GM12878 (cell line): ENCODE measurements at regions not wholly inside any gene's neighbourhood (a gene's known extent, or its start where the extent isn't known, plus 50 kb on each side); places are given as distances from the start of the nearest gene placed in this dataset.

ENCODE experiments used
- ATAC-seq: fragments of 200-7000 bp; cut with Tn5 transposase; 3 replicates; pipeline ENCODE4 v1.9.1; 2020; ENCODE audit warnings: mild to moderate bottlenecking, moderate library complexity
- BruUV-seq: library from RNA; stranded (reverse); fragments of 400-500 nt; replicated peaks from 2 replicates; lab custom pipeline; 2021; lab: Mats Ljungman, UMichigan
- CTCF ChIA-PET: fragments of 300-600 bp; sonication (Branson Sonifier 250); formaldehyde crosslinking; extraction: SDS; loops from one replicate; lab custom pipeline; 2021; ENCODE audit warnings: inconsistent platforms; lab: Yijun Ruan, JAX
- POLR2A ChIA-PET: fragments of 350-600 bp; formaldehyde crosslinking; extraction: SDS; loops from one replicate; lab custom pipeline; 2021; ENCODE audit warnings: inconsistent platforms; lab: Charles Lee
- RAD21 ChIA-PET: fragments of 300-600 bp; sonication (Branson Sonifier 250); formaldehyde crosslinking; loops from one replicate; lab custom pipeline; 2023; ENCODE audit warnings: antibody characterized with exemption; ENCODE audit not compliant: unreplicated experiment; lab: Charles Lee
- SMC1A ChIA-PET: fragments of 300-600 bp; sonication (Branson Sonifier 250); formaldehyde crosslinking; loops from one replicate; lab custom pipeline; 2023; ENCODE audit not compliant: unreplicated experiment, uncharacterized antibody; lab: Charles Lee
- DNase-seq: peaks from one replicate; pipeline ENCODE4 v3.0.0-alpha.2; 2011; ENCODE audit warnings: low read depth, low spot score
- FAIRE-seq: peaks from 3 replicates; lab custom pipeline; 2011; peaks lifted over from hg19 to GRCh38; lab: Jason Lieb, UNC
- H2AFZ ChIP-seq: 2 replicates; pipeline ENCODE4 v1.6.0; 2011; ENCODE audit warnings: low read depth, low read length, control low read depth; ENCODE audit not compliant: control insufficient read depth
- H3K27ac ChIP-seq: 2 replicates; pipeline ENCODE4 v1.5.1; 2011; ENCODE audit warnings: control low read depth; ENCODE audit not compliant: control insufficient read depth, insufficient read depth
- H3K27me3 ChIP-seq, 2 experiments: replicated peaks in 1 of 2; 2 replicates each; pipeline versions ENCODE4 v1.6.0 to v1.6.1; 2011; ENCODE audit warnings: low read length in 1 of 2; ENCODE audit not compliant: control insufficient read depth in 2 of 2, insufficient read depth in 2 of 2
- H3K36me3 ChIP-seq, 2 experiments: 2 replicates each; pipeline ENCODE4 v1.5.1; 2011; ENCODE audit warnings: low read length in 1 of 2; ENCODE audit not compliant: control insufficient read depth in 2 of 2, insufficient read depth in 2 of 2
- H3K4me1 ChIP-seq: 2 replicates; pipeline ENCODE4 v1.6.1; 2011; ENCODE audit warnings: mild to moderate bottlenecking, low read length, moderate library complexity, mixed read lengths; ENCODE audit not compliant: control insufficient read depth, insufficient read depth
- H3K4me2 ChIP-seq: 2 replicates; pipeline ENCODE4 v1.6.0; 2011; ENCODE audit warnings: control low read depth; ENCODE audit not compliant: control insufficient read depth, insufficient read depth
- H3K4me3 ChIP-seq: fragments of 200-600 bp; sonication (generic); 2 replicates; pipeline ENCODE4 v1.5.1; 2016
- H3K79me2 ChIP-seq: 2 replicates; pipeline ENCODE4 v1.6.0; 2011; ENCODE audit warnings: low read length; ENCODE audit not compliant: control insufficient read depth, insufficient read depth
- H3K9ac ChIP-seq: 2 replicates; pipeline ENCODE4 v1.8.0; 2011; ENCODE audit warnings: low read length, control low read depth, mixed read lengths; ENCODE audit not compliant: control insufficient read depth, insufficient read depth
- H3K9me3 ChIP-seq: replicated peaks from 3 replicates; pipeline ENCODE4 v1.5.1; 2011; ENCODE audit warnings: mild to moderate bottlenecking, low read length; ENCODE audit not compliant: control insufficient read depth, insufficient read depth
- H4K20me1 ChIP-seq: 2 replicates; pipeline ENCODE4 v1.6.0; 2011; ENCODE audit not compliant: control insufficient read depth, insufficient read depth
- BHLHE40 ChIP-seq, 2 experiments: fragments of 450-650 bp in 1 of 2; IDR thresholded peaks; 2 replicates each; pipeline ENCODE4 v1.6.1; 2011 to 2017; ENCODE audit warnings: low read depth in 2 of 2, borderline replicate concordance in 1 of 2, improper control_type of control experiment in 1 of 2, low read length in 1 of 2, mild to moderate bottlenecking in 1 of 2
- MEF2A ChIP-seq: IDR thresholded peaks from 2 replicates; pipeline ENCODE4 v1.6.1; 2011; ENCODE audit warnings: low read depth, mild to moderate bottlenecking, low read length, moderate library complexity; ENCODE audit not compliant: insufficient read depth
- PBX3 ChIP-seq: IDR thresholded peaks from 2 replicates; pipeline ENCODE4 v1.6.1; 2011; ENCODE audit warnings: mild to moderate bottlenecking, low read depth, low read length, moderate library complexity; ENCODE audit not compliant: insufficient replicate concordance
- STAT3 ChIP-seq: IDR thresholded peaks from 2 replicates; pipeline ENCODE4 v1.6.1; 2011; ENCODE audit warnings: low read depth, low read length, improper control_type of control experiment
- WGBS: methylation state at CpG from one replicate; pipeline ENCODE4 v1.1.6; 2016; ENCODE audit warnings: low lambda C conversion rate; ENCODE audit not compliant: insufficient replicate concordance, insufficient coverage; ENCODE audit errors: missing lambda C conversion rate; 5-methylcytosine and 5-hydroxymethylcytosine counted together
- in situ Hi-C: fragments of 300-500 bp; cut with MboI; formaldehyde crosslinking; loops from 9 replicates; pipeline ENCODE4 v1.14.3; 2018; ENCODE audit warnings: mixed read lengths
- intact Hi-C: fragments of 100-400 bp; cut with micrococcal nuclease; formaldehyde crosslinking; loops from one replicate; pipeline ENCODE4 v1.14.2; 2022; ENCODE audit not compliant: unreplicated experiment
- TF ChIP-seq, protein P1 (sequence below): fragments of 450-650 bp; IDR thresholded peaks from 2 replicates; pipeline ENCODE4 v1.6.1; 2017; ENCODE audit warnings: mild to moderate bottlenecking
- TF ChIP-seq, protein P2 (sequence below): fragments of 450-650 bp; IDR thresholded peaks from 2 replicates; pipeline ENCODE4 v1.6.1; 2017; ENCODE audit warnings: borderline replicate concordance

- TF ChIP-seq, protein P1, sequence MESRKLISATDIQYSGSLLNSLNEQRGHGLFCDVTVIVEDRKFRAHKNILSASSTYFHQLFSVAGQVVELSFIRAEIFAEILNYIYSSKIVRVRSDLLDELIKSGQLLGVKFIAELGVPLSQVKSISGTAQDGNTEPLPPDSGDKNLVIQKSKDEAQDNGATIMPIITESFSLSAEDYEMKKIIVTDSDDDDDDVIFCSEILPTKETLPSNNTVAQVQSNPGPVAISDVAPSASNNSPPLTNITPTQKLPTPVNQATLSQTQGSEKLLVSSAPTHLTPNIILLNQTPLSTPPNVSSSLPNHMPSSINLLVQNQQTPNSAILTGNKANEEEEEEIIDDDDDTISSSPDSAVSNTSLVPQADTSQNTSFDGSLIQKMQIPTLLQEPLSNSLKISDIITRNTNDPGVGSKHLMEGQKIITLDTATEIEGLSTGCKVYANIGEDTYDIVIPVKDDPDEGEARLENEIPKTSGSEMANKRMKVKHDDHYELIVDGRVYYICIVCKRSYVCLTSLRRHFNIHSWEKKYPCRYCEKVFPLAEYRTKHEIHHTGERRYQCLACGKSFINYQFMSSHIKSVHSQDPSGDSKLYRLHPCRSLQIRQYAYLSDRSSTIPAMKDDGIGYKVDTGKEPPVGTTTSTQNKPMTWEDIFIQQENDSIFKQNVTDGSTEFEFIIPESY, result no peak
Measured at GRCh38 chr2:129728035-129728972, 251.2 kb upstream of the RAB6C start (continued).

GRCh38 chr2:129729011-129729410 is 250.5 kb upstream of the RAB6C start:
- no peak for TF ChIP-seq PBX3
- TF ChIP-seq, protein P2, sequence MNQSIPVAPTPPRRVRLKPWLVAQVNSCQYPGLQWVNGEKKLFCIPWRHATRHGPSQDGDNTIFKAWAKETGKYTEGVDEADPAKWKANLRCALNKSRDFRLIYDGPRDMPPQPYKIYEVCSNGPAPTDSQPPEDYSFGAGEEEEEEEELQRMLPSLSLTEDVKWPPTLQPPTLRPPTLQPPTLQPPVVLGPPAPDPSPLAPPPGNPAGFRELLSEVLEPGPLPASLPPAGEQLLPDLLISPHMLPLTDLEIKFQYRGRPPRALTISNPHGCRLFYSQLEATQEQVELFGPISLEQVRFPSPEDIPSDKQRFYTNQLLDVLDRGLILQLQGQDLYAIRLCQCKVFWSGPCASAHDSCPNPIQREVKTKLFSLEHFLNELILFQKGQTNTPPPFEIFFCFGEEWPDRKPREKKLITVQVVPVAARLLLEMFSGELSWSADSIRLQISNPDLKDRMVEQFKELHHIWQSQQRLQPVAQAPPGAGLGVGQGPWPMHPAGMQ, result no peak
- TF ChIP-seq MEF2A, result no peak
- no peak for TF ChIP-seq STAT3
- no peak for TF ChIP-seq BHLHE40 (IDR thresholded peaks at IDR 0.05; ENCODE audit: borderline replicate concordance in 1 of 2, low read depth in 2 of 2, low read length in 1 of 2)
- ChIA-PET CTCF (no interaction called here), POLR2A (interaction anchor here (0.5 kb wide), 1 partner anchor 1637 kb away, joined by 3 read pairs; no protein-coding TSS in a partner anchor), RAD21 (no interaction called here), SMC1A (no interaction called here)
- Histone ChIP-seq H3K4me3 (no peak overlapping the region), H3K27ac (no peak overlapping the region), H3K4me1 (no peaks in the 10 kb centered on the region), H3K27me3 (no peaks in the 10 kb centered on the region), H3K79me2 (no peaks in the 10 kb centered on the region), H3K4me2 (no peak overlapping the region), H2AFZ (no peak overlapping the region), H3K9ac (no peak overlapping the region), H3K9me3 (no peaks in the 10 kb centered on the region), H4K20me1 (no peaks in the 10 kb centered on the region), H3K36me3 (no peaks in the 10 kb centered on the region)
- ATAC-seq, result no peak
- no peak for DNase-seq
- WGBS, result 45% methylated on average over 9 of the region's 9 CpGs
- FAIRE-seq, result no peak
- BruUV-seq, result no TSS peak
- intact Hi-C loops (no loop called here), in situ Hi-C loops (no loop called here)
